IMR-90 (cell line): ENCODE measurements at regions not wholly inside any gene's neighbourhood (a gene's known extent, or its start where the extent isn't known, plus 50 kb on each side); places are given as distances from the start of the nearest gene placed in this dataset.

ENCODE experiments used
- ATAC-seq: fragments of 200-7000 bp; cut with Tn5 transposase; 2 replicates; pipeline ENCODE4 v1.9.1; 2020; ENCODE audit warnings: low read depth, mild to moderate bottlenecking, moderate library complexity
- BruUV-seq: library from RNA; stranded (reverse); fragments of 400-500 nt; replicated peaks from 2 replicates; lab custom pipeline; 2021; lab: Mats Ljungman, UMichigan
- CTCF ChIA-PET: fragments of 300-600 bp; formaldehyde crosslinking; extraction: SDS; loops from one replicate; lab custom pipeline; 2021; ENCODE audit warnings: antibody characterized with exemption; lab: Yijun Ruan, JAX
- POLR2A ChIA-PET: fragments of 300-600 bp; sonication (Branson Sonifier 250); formaldehyde crosslinking; loops from one replicate; lab custom pipeline; 2022; ENCODE audit warnings: antibody characterized with exemption; ENCODE audit not compliant: unreplicated experiment; lab: Charles Lee
- DNase-seq: peaks from one replicate; pipeline ENCODE4 v3.0.0; 2013
- H2AFZ ChIP-seq: replicated peaks from 2 replicates; pipeline ENCODE3; 2013; ENCODE audit warnings: low read length, mild to moderate bottlenecking; ENCODE audit not compliant: poor library complexity
- H2AK5ac ChIP-seq: 2 replicates; pipeline ENCODE4 v1.6.1; 2013; ENCODE audit warnings: low read depth, low read length, inconsistent platforms
- H2AK9ac ChIP-seq: replicated peaks from 2 replicates; pipeline ENCODE3; 2013; ENCODE audit warnings: mild to moderate bottlenecking, low read depth, low read length, moderate library complexity; ENCODE audit not compliant: poor library complexity
- H2BK120ac ChIP-seq: 2 replicates; pipeline ENCODE4 v1.6.1; 2013; ENCODE audit warnings: low read depth, low read length, inconsistent platforms
- H2BK15ac ChIP-seq: 3 replicates; pipeline ENCODE4 v1.6.1; 2013; ENCODE audit warnings: low read depth, low read length, inconsistent platforms
- H2BK20ac ChIP-seq: 2 replicates; pipeline ENCODE4 v1.6.1; 2013; ENCODE audit warnings: low read depth, mild to moderate bottlenecking, inconsistent platforms, low read length, moderate library complexity
- H2BK5ac ChIP-seq: 2 replicates; pipeline ENCODE4 v1.6.1; 2013; ENCODE audit warnings: mild to moderate bottlenecking, low read depth, low read length, inconsistent platforms; ENCODE audit not compliant: poor library complexity, severe bottlenecking
- H3K14ac ChIP-seq: replicated peaks from 2 replicates; pipeline ENCODE4 v1.6.1; 2013; ENCODE audit warnings: low read depth, low read length, inconsistent platforms
- H3K18ac ChIP-seq: 2 replicates; pipeline ENCODE4 v1.6.1; 2013; ENCODE audit warnings: low read depth, low read length, control low read depth
- H3K23ac ChIP-seq: 2 replicates; pipeline ENCODE4 v1.6.1; 2013; ENCODE audit warnings: low read depth, low read length, inconsistent platforms
- H3K27ac ChIP-seq: 2 replicates; pipeline ENCODE4 v1.5.1; 2013; ENCODE audit warnings: mild to moderate bottlenecking, control low read depth, low read length; ENCODE audit not compliant: insufficient read depth
- H3K27me3 ChIP-seq: 2 replicates; pipeline ENCODE4 v1.6.1; 2013; ENCODE audit warnings: low read length; ENCODE audit not compliant: control insufficient read depth, insufficient read depth
- H3K36me3 ChIP-seq: 2 replicates; pipeline ENCODE4 v1.6.1; 2013; ENCODE audit warnings: low read length, mixed read lengths; ENCODE audit not compliant: control insufficient read depth, insufficient read depth
- H3K4ac ChIP-seq: 2 replicates; pipeline ENCODE4 v1.6.1; 2013; ENCODE audit warnings: low read depth, low read length, inconsistent platforms
- H3K4me1 ChIP-seq: 2 replicates; pipeline ENCODE4 v1.6.1; 2013; ENCODE audit warnings: low read length, mixed read lengths; ENCODE audit not compliant: control insufficient read depth, insufficient read depth
- H3K4me2 ChIP-seq: 2 replicates; pipeline ENCODE4 v1.6.1; 2013; ENCODE audit warnings: low read depth, mild to moderate bottlenecking, control low read depth, low read length, moderate library complexity
- H3K4me3 ChIP-seq: 2 replicates; pipeline ENCODE4 v1.5.1; 2013; ENCODE audit warnings: low read depth, mild to moderate bottlenecking, control low read depth, low read length, moderate library complexity; ENCODE audit not compliant: insufficient read depth
- H3K56ac ChIP-seq: 2 replicates; pipeline ENCODE4 v1.6.1; 2013; ENCODE audit warnings: low read length, inconsistent platforms; ENCODE audit not compliant: insufficient read depth; ENCODE audit errors: extremely low read depth
- H3K79me1 ChIP-seq, 2 experiments: 2 replicates each; pipeline ENCODE4 v1.6.1; 2013; ENCODE audit warnings: low read length in 2 of 2, inconsistent platforms in 1 of 2, low read depth in 1 of 2
- H3K9ac ChIP-seq: 2 replicates; pipeline ENCODE4 v1.6.1; 2013; ENCODE audit warnings: low read depth, low read length, control low read depth
- H3K9me1 ChIP-seq: 2 replicates; pipeline ENCODE4 v1.6.1; 2013; ENCODE audit warnings: low read length, inconsistent platforms; ENCODE audit not compliant: insufficient read depth
- H3K9me3 ChIP-seq: 2 replicates; pipeline ENCODE4 v1.6.1; 2013; ENCODE audit warnings: low read length; ENCODE audit not compliant: control insufficient read depth, insufficient read depth
- H4K20me1 ChIP-seq: 2 replicates; pipeline ENCODE4 v1.6.1; 2013; ENCODE audit warnings: low read length, inconsistent platforms; ENCODE audit not compliant: insufficient read depth
- H4K5ac ChIP-seq: 2 replicates; pipeline ENCODE4 v1.6.1; 2013; ENCODE audit warnings: mild to moderate bottlenecking, low read depth, low read length, control low read depth
- H4K8ac ChIP-seq, 2 experiments: 2 replicates each; pipeline ENCODE4 v1.6.1; 2013; ENCODE audit warnings: low read depth in 2 of 2, low read length in 2 of 2, control low read depth in 1 of 2, inconsistent platforms in 1 of 2
- H4K91ac ChIP-seq: 2 replicates; pipeline ENCODE4 v1.6.1; 2013; ENCODE audit warnings: low read depth, low read length, inconsistent platforms; ENCODE audit not compliant: insufficient read depth
- BHLHE40 ChIP-seq: fragments of 150-350 bp; IDR thresholded peaks from 2 replicates; pipeline ENCODE4 v1.6.1; 2016; ENCODE audit warnings: mild to moderate bottlenecking, low read depth, low read length
- CEBPB ChIP-seq: IDR thresholded peaks from 2 replicates; pipeline ENCODE4 v1.6.1; 2012; ENCODE audit warnings: low read depth, low read length, improper control_type of control experiment
- CHD1 ChIP-seq: IDR thresholded peaks from 2 replicates; pipeline ENCODE4 v1.6.1; 2012; ENCODE audit warnings: low read depth, low read length, improper control_type of control experiment
- FOS ChIP-seq: fragments of 150-350 bp; IDR thresholded peaks from 2 replicates; pipeline ENCODE4 v1.6.1; 2016; ENCODE audit warnings: low read depth, low read length
- MAFK ChIP-seq: IDR thresholded peaks from 2 replicates; pipeline ENCODE4 v1.6.1; 2012; ENCODE audit warnings: low read depth, low read length, improper control_type of control experiment
- MAZ ChIP-seq: IDR thresholded peaks from 2 replicates; pipeline ENCODE4 v1.6.1; 2012; ENCODE audit warnings: low read depth, mild to moderate bottlenecking, low read length, improper control_type of control experiment, moderate library complexity, borderline replicate concordance
- MXI1 ChIP-seq: IDR thresholded peaks from 2 replicates; pipeline ENCODE4 v1.6.1; 2012; ENCODE audit warnings: low read depth, mild to moderate bottlenecking, low read length, moderate library complexity, borderline replicate concordance
- NFE2L2 ChIP-seq: fragments of 150-350 bp; IDR thresholded peaks from 2 replicates; pipeline ENCODE4 v1.6.1; 2016; ENCODE audit warnings: low read depth, mild to moderate bottlenecking, low read length
- POLR2A ChIP-seq: IDR thresholded peaks from 2 replicates; pipeline ENCODE4 v1.6.1; 2012; ENCODE audit warnings: mild to moderate bottlenecking, low read depth, low read length
- RAD21 ChIP-seq: IDR thresholded peaks from 2 replicates; pipeline ENCODE4 v1.6.1; 2012; ENCODE audit warnings: low read length, improper control_type of control experiment
- RCOR1 ChIP-seq: IDR thresholded peaks from 2 replicates; pipeline ENCODE4 v1.6.1; 2012; ENCODE audit warnings: mild to moderate bottlenecking, low read length, improper control_type of control experiment; ENCODE audit not compliant: insufficient replicate concordance
- RFX5 ChIP-seq: IDR thresholded peaks from 2 replicates; pipeline ENCODE4 v1.8.0; 2012; ENCODE audit warnings: low read depth, mild to moderate bottlenecking, low read length, moderate library complexity
- SMC3 ChIP-seq: fragments of 150-350 bp; IDR thresholded peaks from 2 replicates; pipeline ENCODE4 v1.6.1; 2016; ENCODE audit warnings: low read depth, mild to moderate bottlenecking, antibody characterized with exemption, low read length, moderate library complexity
- WGBS, 2 experiments: methylation state at CpG; one replicate each; pipeline versions ENCODE4 v1.1.5 to v1.1.7; 2013; ENCODE audit warnings: missing lambda C conversion rate in 2 of 2; ENCODE audit not compliant: insufficient read length in 1 of 2; ENCODE audit errors: extremely low coverage in 2 of 2; 5-methylcytosine and 5-hydroxymethylcytosine counted together
- dilution Hi-C: fragments of 300-500 bp; cut with HindIII; formaldehyde crosslinking; loops from one replicate; pipeline ENCODE4 v1.14.3; 2018; ENCODE audit warnings: low sequenced_read_pairs; ENCODE audit not compliant: unreplicated experiment
- in situ Hi-C: fragments of 300-500 bp; cut with MboI; formaldehyde crosslinking; loops from 3 replicates; pipeline ENCODE4 v1.14.3; 2019; ENCODE audit warnings: low sequenced_read_pairs, inconsistent platforms, mixed read lengths
- intact Hi-C: fragments of 100-400 bp; cut with micrococcal nuclease; formaldehyde crosslinking; loops from 2 replicates; pipeline ENCODE4 v1.10.0; 2022
- TF ChIP-seq, protein P1 (sequence below): fragments of 150-350 bp; IDR thresholded peaks from 2 replicates; pipeline ENCODE4 v1.6.1; 2017; ENCODE audit warnings: mild to moderate bottlenecking, antibody characterized with exemption, low read length, low read depth
- TF ChIP-seq, protein P2 (sequence below): conservative IDR thresholded peaks from 2 replicates; pipeline ENCODE4 v1.5.1; 2012; ENCODE audit warnings: mild to moderate bottlenecking, low read depth, low read length, improper control_type of control experiment
- TF ChIP-seq, protein P3 (sequence below): fragments of 150-350 bp; IDR thresholded peaks from 2 replicates; pipeline ENCODE4 v1.6.1; 2016; ENCODE audit warnings: low read depth, mild to moderate bottlenecking, low read length, moderate library complexity, borderline replicate concordance

DNA sequence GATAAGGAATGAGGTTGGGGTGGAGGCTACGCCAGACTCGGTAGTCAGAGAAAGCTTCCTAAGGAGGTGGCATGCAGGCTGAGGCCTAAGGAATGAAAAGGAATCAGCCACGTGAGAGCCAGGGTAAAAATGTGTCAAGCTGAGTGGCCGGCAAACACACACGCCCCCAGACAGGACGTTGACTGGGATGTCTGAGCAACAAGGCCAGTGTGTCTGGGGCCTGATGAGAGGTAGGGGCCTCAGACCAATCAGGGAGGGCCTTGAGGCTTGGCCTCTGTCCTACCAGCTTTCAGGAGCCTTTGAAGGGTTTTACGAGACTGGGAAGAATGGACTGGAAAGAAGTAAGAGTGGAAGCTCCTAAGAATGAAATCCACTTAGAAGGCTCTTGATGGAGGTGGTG lies 61.0 kb upstream of the PHACTR2 start:
- dilution Hi-C loops: no loop called here
- Histone ChIP-seq H3K27me3 (no peaks in the 10 kb centered on the region), H3K9ac (no peak overlapping the region), H3K4me2 (no peak overlapping the region), H2AK9ac (no peak overlapping the region), H2BK15ac (no peak overlapping the region), H3K23ac (no peak overlapping the region), H3K79me1 (peaks cover 3% of the 10 kb centered on the region in 2 experiments; a peak in 2 of 4 replicates), H3K36me3 (no peaks in the 10 kb centered on the region), H4K8ac (no peak overlapping the region), H4K5ac (no peak overlapping the region), H3K4ac (no peak overlapping the region; the same call in 1 of the 2 replicates), H3K9me1 (peaks cover 6% of the 10 kb centered on the region; the same call in 1 of the 2 replicates), H2AFZ (no peak overlapping the region), H3K14ac (no peak overlapping the region), H3K4me1 (peaks cover 11% of the 10 kb centered on the region), H2BK120ac (no peak overlapping the region), H2BK20ac (no peak overlapping the region), H4K91ac (no peak overlapping the region), H3K27ac (no peak overlapping the region), H4K20me1 (no peaks in the 10 kb centered on the region), H3K18ac (no peak overlapping the region), H2AK5ac (no peak overlapping the region), H2BK5ac (no peak overlapping the region), H3K9me3 (no peaks in the 10 kb centered on the region), H3K4me3 (no peak overlapping the region), H3K56ac (no peak overlapping the region)
- TF ChIP-seq RFX5: no peak
- TF ChIP-seq MXI1: no peak
- TF ChIP-seq, protein P1, sequence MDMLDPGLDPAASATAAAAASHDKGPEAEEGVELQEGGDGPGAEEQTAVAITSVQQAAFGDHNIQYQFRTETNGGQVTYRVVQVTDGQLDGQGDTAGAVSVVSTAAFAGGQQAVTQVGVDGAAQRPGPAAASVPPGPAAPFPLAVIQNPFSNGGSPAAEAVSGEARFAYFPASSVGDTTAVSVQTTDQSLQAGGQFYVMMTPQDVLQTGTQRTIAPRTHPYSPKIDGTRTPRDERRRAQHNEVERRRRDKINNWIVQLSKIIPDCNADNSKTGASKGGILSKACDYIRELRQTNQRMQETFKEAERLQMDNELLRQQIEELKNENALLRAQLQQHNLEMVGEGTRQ: no peak
- no peak for TF ChIP-seq FOS
- no peak for TF ChIP-seq RAD21
- TF ChIP-seq, protein P2, sequence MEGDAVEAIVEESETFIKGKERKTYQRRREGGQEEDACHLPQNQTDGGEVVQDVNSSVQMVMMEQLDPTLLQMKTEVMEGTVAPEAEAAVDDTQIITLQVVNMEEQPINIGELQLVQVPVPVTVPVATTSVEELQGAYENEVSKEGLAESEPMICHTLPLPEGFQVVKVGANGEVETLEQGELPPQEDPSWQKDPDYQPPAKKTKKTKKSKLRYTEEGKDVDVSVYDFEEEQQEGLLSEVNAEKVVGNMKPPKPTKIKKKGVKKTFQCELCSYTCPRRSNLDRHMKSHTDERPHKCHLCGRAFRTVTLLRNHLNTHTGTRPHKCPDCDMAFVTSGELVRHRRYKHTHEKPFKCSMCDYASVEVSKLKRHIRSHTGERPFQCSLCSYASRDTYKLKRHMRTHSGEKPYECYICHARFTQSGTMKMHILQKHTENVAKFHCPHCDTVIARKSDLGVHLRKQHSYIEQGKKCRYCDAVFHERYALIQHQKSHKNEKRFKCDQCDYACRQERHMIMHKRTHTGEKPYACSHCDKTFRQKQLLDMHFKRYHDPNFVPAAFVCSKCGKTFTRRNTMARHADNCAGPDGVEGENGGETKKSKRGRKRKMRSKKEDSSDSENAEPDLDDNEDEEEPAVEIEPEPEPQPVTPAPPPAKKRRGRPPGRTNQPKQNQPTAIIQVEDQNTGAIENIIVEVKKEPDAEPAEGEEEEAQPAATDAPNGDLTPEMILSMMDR: no peak
- TF ChIP-seq, protein P3, sequence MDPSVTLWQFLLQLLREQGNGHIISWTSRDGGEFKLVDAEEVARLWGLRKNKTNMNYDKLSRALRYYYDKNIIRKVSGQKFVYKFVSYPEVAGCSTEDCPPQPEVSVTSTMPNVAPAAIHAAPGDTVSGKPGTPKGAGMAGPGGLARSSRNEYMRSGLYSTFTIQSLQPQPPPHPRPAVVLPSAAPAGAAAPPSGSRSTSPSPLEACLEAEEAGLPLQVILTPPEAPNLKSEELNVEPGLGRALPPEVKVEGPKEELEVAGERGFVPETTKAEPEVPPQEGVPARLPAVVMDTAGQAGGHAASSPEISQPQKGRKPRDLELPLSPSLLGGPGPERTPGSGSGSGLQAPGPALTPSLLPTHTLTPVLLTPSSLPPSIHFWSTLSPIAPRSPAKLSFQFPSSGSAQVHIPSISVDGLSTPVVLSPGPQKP: no peak
- no peak for TF ChIP-seq RCOR1
- no peak for TF ChIP-seq NFE2L2
- no peak for TF ChIP-seq BHLHE40
- no peak for TF ChIP-seq CEBPB
- no peak for TF ChIP-seq MAZ
- no peak for TF ChIP-seq POLR2A
- TF ChIP-seq SMC3: no peak
- TF ChIP-seq MAFK: no peak
- TF ChIP-seq CHD1: no peak
- no peak for DNase-seq
- BruUV-seq: no TSS peak
- POLR2A ChIA-PET: no interaction called here
- CTCF ChIA-PET: no interaction called here
- in situ Hi-C loops: no loop called here
- no peak for ATAC-seq
- intact Hi-C loops: no loop called here
- 85% methylated on average over 3 of the region's 7 CpGs; no CpG with 5 or more reads in 1 of the 2 experiments for WGBS, 2 experiments
